ENCODE measurements at regions not wholly inside any gene's neighbourhood (a gene's known extent, or its start where the extent isn't known, plus 50 kb on each side); places are given as distances from the start of the nearest gene placed in this dataset.

DNA sequence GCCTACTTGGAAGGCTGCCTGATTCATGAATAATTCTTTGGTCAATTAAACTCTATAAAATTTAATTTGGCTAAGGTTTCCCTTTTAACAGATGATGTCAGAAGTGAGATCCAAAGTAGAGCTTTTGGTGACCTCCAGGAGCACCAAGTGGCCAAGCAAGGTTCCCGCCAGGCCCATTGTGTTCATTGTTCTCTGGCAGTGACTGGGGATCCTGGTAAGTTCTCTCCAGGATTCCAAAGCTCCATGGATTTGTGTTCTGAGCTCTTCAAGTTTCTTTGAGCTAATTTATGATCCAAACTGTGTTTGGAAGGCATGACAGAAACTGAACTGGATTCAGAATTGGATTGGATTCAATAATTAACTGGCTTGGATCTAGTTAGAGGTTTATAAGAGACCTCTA, 72.0 kb upstream of the ALDH1L1 start:
- TF ChIP-seq POLR2AphosphoS5 (IDR thresholded peaks at IDR 0.05; ENCODE audit: low read depth, low read length) (no peak), SMC3 (IDR thresholded peaks at IDR 0.05; ENCODE audit: low read depth, low read length) (no peak)

All from SK-N-SH (cell line).